ENCODE measurements at regions not wholly inside any gene's neighbourhood (a gene's known extent, or its start where the extent isn't known, plus 50 kb on each side); places are given as distances from the start of the nearest gene placed in this dataset.

DNA sequence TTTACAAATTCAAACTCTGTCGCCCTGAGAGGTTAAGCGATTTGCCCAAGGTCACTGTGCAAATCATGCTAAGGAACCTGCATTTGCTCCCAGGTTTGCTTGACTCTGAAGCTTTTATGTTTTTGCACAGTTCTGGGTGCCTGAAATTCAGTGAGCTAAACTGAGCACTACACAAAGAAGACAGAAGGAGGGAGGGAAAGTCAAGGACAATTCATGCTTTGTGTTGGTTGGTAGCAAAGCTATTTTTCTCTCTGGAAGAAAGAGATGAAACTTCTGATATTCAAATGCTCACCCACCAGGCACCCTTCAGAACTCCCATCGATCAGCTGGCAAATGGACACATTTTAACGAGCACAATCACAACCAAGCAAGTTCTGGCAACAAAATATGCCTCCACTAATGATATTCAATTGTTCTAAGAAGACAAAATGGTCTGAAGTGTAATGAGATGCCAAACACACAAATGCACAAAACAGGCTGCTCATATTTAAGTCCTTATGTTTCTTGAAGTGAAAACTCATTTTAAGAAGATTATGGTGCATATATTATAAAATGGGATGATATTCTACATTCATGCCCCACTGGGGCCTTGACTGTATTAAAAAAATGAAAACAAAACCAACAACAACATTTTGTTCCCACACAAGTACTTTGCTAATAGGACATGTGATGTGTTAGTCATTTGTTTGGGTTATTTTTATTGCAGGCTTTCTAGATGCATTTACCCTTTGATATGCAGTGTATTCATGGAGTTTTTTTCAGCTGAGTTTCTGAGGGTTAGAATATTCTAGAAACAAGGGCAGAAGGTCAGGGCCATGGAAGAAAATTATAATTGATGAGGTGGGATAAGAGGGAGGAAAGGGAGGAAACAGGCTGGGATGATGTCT lies 445.6 kb upstream of the CELF4 start:
- TF ChIP-seq POLR2A (IDR thresholded peaks at IDR 0.05) = no peak
- TF ChIP-seq, protein P1, sequence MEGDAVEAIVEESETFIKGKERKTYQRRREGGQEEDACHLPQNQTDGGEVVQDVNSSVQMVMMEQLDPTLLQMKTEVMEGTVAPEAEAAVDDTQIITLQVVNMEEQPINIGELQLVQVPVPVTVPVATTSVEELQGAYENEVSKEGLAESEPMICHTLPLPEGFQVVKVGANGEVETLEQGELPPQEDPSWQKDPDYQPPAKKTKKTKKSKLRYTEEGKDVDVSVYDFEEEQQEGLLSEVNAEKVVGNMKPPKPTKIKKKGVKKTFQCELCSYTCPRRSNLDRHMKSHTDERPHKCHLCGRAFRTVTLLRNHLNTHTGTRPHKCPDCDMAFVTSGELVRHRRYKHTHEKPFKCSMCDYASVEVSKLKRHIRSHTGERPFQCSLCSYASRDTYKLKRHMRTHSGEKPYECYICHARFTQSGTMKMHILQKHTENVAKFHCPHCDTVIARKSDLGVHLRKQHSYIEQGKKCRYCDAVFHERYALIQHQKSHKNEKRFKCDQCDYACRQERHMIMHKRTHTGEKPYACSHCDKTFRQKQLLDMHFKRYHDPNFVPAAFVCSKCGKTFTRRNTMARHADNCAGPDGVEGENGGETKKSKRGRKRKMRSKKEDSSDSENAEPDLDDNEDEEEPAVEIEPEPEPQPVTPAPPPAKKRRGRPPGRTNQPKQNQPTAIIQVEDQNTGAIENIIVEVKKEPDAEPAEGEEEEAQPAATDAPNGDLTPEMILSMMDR (IDR thresholded peaks at IDR 0.05) = no peak

All from testis (tissue), 2 donors.